Neural cell (in vitro differentiated cells): ENCODE measurements at regions not wholly inside any gene's neighbourhood (a gene's known extent, or its start where the extent isn't known, plus 50 kb on each side); places are given as distances from the start of the nearest gene placed in this dataset.

Experiments used
- CTCF ChIP-seq: fragments of 450-650 bp; IDR thresholded peaks from 2 replicates; pipeline ENCODE4 v1.5.1; 2014; ENCODE audit warnings: antibody characterized with exemption, mild to moderate bottlenecking, moderate library complexity; ENCODE audit not compliant: poor library complexity, severe bottlenecking
- EP300 ChIP-seq: fragments of 450-650 bp; conservative IDR thresholded peaks from 2 replicates; pipeline ENCODE4 v1.6.1; 2014; ENCODE audit warnings: antibody characterized with exemption, mild to moderate bottlenecking, moderate library complexity; ENCODE audit not compliant: poor library complexity, severe bottlenecking
- REST ChIP-seq: IDR thresholded peaks from 2 replicates; pipeline ENCODE4 v1.6.1; 2012; ENCODE audit warnings: borderline replicate concordance

- TF ChIP-seq REST, result no peak
- TF ChIP-seq EP300, result no peak
- no peak for TF ChIP-seq CTCF
Observed at GRCh38 chrX:94455782-94456181, 781.8 kb downstream of the FAM133A start.
